KMS-11 (cell line): ENCODE measurements at regions not wholly inside any gene's neighbourhood (a gene's known extent, or its start where the extent isn't known, plus 50 kb on each side); places are given as distances from the start of the nearest gene placed in this dataset.

Experiments used
- H2AFZ ChIP-seq: fragments of 200-600 bp; sonication (generic); 2 replicates; pipeline ENCODE4 v1.6.1; 2016; ENCODE audit warnings: antibody characterized with exemption, mixed run types, low read depth
- H3K27ac ChIP-seq: fragments of 200-600 bp; sonication (generic); 2 replicates; pipeline ENCODE4 v1.6.1; 2016; ENCODE audit warnings: mild to moderate bottlenecking, mixed run types
- H3K27me3 ChIP-seq: fragments of 200-600 bp; sonication (generic); 2 replicates; pipeline ENCODE4 v1.6.1; 2017; ENCODE audit warnings: mild to moderate bottlenecking, low read depth, mixed run types, moderate library complexity; ENCODE audit not compliant: insufficient read depth
- H3K36me3 ChIP-seq: fragments of 200-600 bp; sonication (generic); 2 replicates; pipeline ENCODE4 v1.6.1; 2017; ENCODE audit warnings: mild to moderate bottlenecking, mixed run types; ENCODE audit not compliant: insufficient read depth
- H3K4me1 ChIP-seq: fragments of 200-600 bp; sonication (generic); 2 replicates; pipeline ENCODE4 v1.6.1; 2016; ENCODE audit warnings: mild to moderate bottlenecking, low read depth, mixed run types; ENCODE audit not compliant: poor library complexity, severe bottlenecking
- H3K4me2 ChIP-seq: fragments of 200-600 bp; sonication (generic); 2 replicates; pipeline ENCODE4 v1.7.0; 2016; ENCODE audit warnings: mild to moderate bottlenecking, mixed run types
- H3K4me3 ChIP-seq: fragments of 200-600 bp; sonication (generic); IDR thresholded peaks from 2 replicates; pipeline ENCODE4 v1.6.1; 2017; ENCODE audit warnings: low read depth, low read length, mixed read lengths; ENCODE audit not compliant: insufficient read depth
- H3K79me2 ChIP-seq: fragments of 200-600 bp; sonication (generic); 2 replicates; pipeline ENCODE4 v1.6.1; 2016; ENCODE audit warnings: low read depth, mixed run types; ENCODE audit not compliant: insufficient read depth
- H3K9ac ChIP-seq: fragments of 200-600 bp; sonication (generic); 2 replicates; pipeline ENCODE4 v1.6.1; 2016; ENCODE audit warnings: mild to moderate bottlenecking, mixed run types
- H4K20me1 ChIP-seq: fragments of 200-600 bp; sonication (generic); 2 replicates; pipeline ENCODE4 v1.6.1; 2016; ENCODE audit warnings: mild to moderate bottlenecking, mixed run types; ENCODE audit not compliant: insufficient read depth
- CTCF ChIP-seq: fragments of 200-600 bp; sonication (generic); conservative IDR thresholded peaks from 2 replicates; pipeline ENCODE4 v1.6.1; 2017; ENCODE audit warnings: low read depth, mild to moderate bottlenecking, antibody characterized with exemption, low read length, moderate library complexity, mixed read lengths

DNA sequence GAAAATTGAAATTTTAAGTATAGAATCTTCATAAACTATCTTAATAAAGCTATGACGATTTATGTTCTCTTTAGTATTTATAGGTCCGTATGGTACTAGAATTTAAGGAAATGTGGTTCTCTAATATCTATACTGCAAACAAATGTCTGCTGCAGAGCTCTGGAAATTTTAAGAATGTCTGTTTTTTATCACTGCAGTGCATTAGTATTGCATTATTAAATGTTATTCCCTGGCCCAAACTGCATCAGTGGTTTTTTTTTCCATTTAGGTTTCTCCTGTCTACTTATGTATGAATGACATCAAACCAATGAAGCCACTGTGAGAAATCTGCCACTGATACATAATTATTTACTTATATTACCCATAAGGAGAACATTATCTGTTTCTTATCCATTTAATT, 211.4 kb upstream of the CD180 start:
- Histone ChIP-seq H3K4me2 (no peak overlapping the region), H3K4me3 (no peak overlapping the region), H3K79me2 (no peaks in the 10 kb centered on the region), H3K4me1 (peaks cover 4% of the 10 kb centered on the region), H2AFZ (no peak overlapping the region), H3K9ac (no peak overlapping the region), H3K27ac (no peak overlapping the region), H3K36me3 (no peaks in the 10 kb centered on the region), H3K27me3 (no peaks in the 10 kb centered on the region), H4K20me1 (no peaks in the 10 kb centered on the region)
- no peak for TF ChIP-seq CTCF

GRCh38 chr5:67405755-67406154, 209.2 kb upstream of the CD180 start:
- no peak overlapping the region for H3K27ac ChIP-seq
- no peaks in the 10 kb centered on the region for H3K79me2 ChIP-seq

GRCh38 chr5:67405101-67405364, 208.4 kb upstream of the CD180 start:
- no peaks in the 10 kb centered on the region for H3K79me2 ChIP-seq
- no peaks in the 10 kb centered on the region for H4K20me1 ChIP-seq
- no peak overlapping the region for H3K4me3 ChIP-seq
- TF ChIP-seq CTCF: no peak
- H3K4me1 ChIP-seq: peaks cover 20% of the 10 kb centered on the region
- no peaks in the 10 kb centered on the region for H3K36me3 ChIP-seq
- H3K27me3 ChIP-seq: no peaks in the 10 kb centered on the region
- no peak overlapping the region for H3K9ac ChIP-seq
- no peak overlapping the region for H3K27ac ChIP-seq
- no peak overlapping the region for H3K4me2 ChIP-seq
- no peak overlapping the region for H2AFZ ChIP-seq

More at GRCh38 chr5:67405755-67406154, 209.2 kb upstream of the CD180 start:
- Histone ChIP-seq H3K36me3 (no peaks in the 10 kb centered on the region), H4K20me1 (no peaks in the 10 kb centered on the region), H2AFZ (no peak overlapping the region), H3K27me3 (no peaks in the 10 kb centered on the region), H3K4me3 (no peak overlapping the region), H3K4me1 (peaks cover 20% of the 10 kb centered on the region), H3K9ac (no peak overlapping the region), H3K4me2 (no peak overlapping the region)
- TF ChIP-seq CTCF: no peak

GRCh38 chr5:67404256-67405100, 207.9 kb upstream of the CD180 start:
- H3K9ac ChIP-seq: no peak overlapping the region
- H3K27ac ChIP-seq: no peak overlapping the region
- TF ChIP-seq CTCF: no peak
- H3K4me1 ChIP-seq: peaks cover 20% of the 10 kb centered on the region
- no peaks in the 10 kb centered on the region for H3K36me3 ChIP-seq
- no peaks in the 10 kb centered on the region for H4K20me1 ChIP-seq
- H2AFZ ChIP-seq: no peak overlapping the region
- no peak overlapping the region for H3K4me3 ChIP-seq
- no peak overlapping the region for H3K4me2 ChIP-seq
- no peaks in the 10 kb centered on the region for H3K79me2 ChIP-seq
- H3K27me3 ChIP-seq: no peaks in the 10 kb centered on the region
